ENCODE measurements at regions not wholly inside any gene's neighbourhood (a gene's known extent, or its start where the extent isn't known, plus 50 kb on each side); places are given as distances from the start of the nearest gene placed in this dataset.

DNA sequence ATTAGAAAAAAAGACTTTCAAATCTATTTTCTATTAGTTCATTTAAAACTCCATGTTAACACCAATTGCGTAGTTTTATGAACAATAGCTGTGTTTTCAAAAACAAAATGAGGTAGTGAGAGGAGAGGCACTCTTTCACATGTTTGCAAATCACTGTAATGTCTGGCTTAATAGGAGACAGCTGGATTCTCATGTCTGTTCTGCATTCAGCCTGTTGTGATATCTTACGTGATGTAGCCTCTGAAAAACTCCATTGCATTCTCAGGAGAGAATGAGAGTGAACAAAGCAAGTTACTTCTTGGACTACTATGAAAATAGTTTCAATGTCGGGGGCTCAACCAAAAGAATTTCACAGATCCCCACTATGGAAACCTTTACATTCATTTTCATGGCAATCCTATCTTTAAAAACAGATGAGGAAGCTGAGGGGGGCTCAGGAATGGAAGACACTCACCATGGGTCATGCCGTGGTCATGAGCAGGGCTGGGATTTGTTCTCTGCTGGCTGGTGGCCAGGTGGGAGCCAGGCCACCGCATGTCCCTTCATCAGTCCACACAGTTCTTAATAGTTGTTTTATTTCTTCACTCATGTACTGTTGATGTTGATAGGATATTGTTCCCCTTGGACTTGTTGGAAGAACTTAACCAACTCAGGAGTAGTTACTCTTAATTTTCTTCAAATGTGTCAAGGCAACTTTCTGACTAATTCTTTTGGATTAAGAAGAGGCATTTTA is 346.2 kb upstream of the FAR2 start:
- no peak overlapping the region for H3K27ac Mint-ChIP-seq (ENCODE audit: unreplicated experiment)
- H3K4me3 Mint-ChIP-seq (ENCODE audit: unreplicated experiment), result no peak overlapping the region
- TF ChIP-seq, protein P1, sequence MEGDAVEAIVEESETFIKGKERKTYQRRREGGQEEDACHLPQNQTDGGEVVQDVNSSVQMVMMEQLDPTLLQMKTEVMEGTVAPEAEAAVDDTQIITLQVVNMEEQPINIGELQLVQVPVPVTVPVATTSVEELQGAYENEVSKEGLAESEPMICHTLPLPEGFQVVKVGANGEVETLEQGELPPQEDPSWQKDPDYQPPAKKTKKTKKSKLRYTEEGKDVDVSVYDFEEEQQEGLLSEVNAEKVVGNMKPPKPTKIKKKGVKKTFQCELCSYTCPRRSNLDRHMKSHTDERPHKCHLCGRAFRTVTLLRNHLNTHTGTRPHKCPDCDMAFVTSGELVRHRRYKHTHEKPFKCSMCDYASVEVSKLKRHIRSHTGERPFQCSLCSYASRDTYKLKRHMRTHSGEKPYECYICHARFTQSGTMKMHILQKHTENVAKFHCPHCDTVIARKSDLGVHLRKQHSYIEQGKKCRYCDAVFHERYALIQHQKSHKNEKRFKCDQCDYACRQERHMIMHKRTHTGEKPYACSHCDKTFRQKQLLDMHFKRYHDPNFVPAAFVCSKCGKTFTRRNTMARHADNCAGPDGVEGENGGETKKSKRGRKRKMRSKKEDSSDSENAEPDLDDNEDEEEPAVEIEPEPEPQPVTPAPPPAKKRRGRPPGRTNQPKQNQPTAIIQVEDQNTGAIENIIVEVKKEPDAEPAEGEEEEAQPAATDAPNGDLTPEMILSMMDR (IDR thresholded peaks at IDR 0.05; ENCODE audit: partially characterized antibody, unreplicated experiment), result no peak
- no peak for DNase-seq
- H3K36me3 Mint-ChIP-seq (ENCODE audit: unreplicated experiment), result no peaks in the 10 kb centered on the region
- no peaks in the 10 kb centered on the region for H3K27me3 Mint-ChIP-seq (ENCODE audit: unreplicated experiment)
- H3K4me1 Mint-ChIP-seq (ENCODE audit: low read depth, unreplicated experiment), result peaks cover 2% of the 10 kb centered on the region
- no peaks in the 10 kb centered on the region for H3K9me3 Mint-ChIP-seq (ENCODE audit: unreplicated experiment)

DNA sequence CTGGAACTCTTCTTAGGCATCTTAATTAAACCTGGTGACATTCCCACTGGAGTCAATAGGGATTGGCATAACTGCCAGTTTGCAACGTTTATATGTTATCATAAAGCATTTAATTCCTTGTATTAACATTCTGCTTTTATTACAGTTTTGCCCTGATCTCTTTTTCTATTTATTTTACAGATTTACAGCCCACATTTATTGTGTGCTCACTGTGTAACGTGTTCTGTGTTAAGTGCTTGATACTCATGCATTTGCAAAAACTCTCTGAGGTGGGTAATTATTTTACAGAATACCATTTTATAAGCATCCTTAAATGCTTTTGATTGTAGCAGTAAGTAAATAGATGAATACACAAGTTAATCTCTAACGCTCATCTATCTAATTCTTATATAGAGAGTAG is 341.5 kb upstream of the FAR2 start:
- H3K27ac Mint-ChIP-seq (ENCODE audit: unreplicated experiment), result no peak overlapping the region
- H3K4me3 Mint-ChIP-seq (ENCODE audit: unreplicated experiment), result no peak overlapping the region
- H3K27me3 Mint-ChIP-seq (ENCODE audit: unreplicated experiment), result no peaks in the 10 kb centered on the region
- peaks cover 12% of the 10 kb centered on the region for H3K36me3 Mint-ChIP-seq (ENCODE audit: unreplicated experiment)
- peaks cover 2% of the 10 kb centered on the region for H3K9me3 Mint-ChIP-seq (ENCODE audit: unreplicated experiment)
- peaks cover 2% of the 10 kb centered on the region for H3K4me1 Mint-ChIP-seq (ENCODE audit: low read depth, unreplicated experiment)
- no peak for DNase-seq
- TF ChIP-seq, protein P1 (IDR thresholded peaks at IDR 0.05; ENCODE audit: partially characterized antibody, unreplicated experiment), result no peak

DNA sequence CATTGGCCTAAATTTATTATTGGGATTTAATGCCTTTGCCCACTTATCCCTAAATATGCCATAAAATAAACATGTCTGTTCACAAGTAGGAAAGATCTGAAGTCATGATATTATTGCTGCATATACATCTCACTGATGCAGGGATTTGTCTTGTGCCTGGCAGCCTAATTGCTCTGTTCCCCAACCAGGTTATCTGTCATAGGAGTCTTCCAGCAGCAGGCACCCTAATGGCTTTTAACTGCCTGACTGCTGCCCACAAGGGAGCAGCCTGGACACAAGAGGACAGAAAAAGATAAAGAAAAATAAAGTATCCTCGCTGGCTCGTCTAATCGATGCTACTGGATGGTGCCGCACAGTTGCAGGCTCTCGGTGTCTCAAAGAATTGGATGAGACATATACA is 337.6 kb upstream of the FAR2 start:
- no peak for DNase-seq
- TF ChIP-seq, protein P1 (IDR thresholded peaks at IDR 0.05; ENCODE audit: partially characterized antibody, unreplicated experiment), result no peak
- Mint-ChIP-seq H3K9me3 (ENCODE audit: unreplicated experiment) (peaks cover 3% of the 10 kb centered on the region), H3K4me3 (ENCODE audit: unreplicated experiment) (no peak overlapping the region), H3K36me3 (ENCODE audit: unreplicated experiment) (peaks cover 12% of the 10 kb centered on the region), H3K27ac (ENCODE audit: unreplicated experiment) (no peak overlapping the region), H3K4me1 (ENCODE audit: low read depth, unreplicated experiment) (peaks cover 2% of the 10 kb centered on the region), H3K27me3 (ENCODE audit: unreplicated experiment) (no peaks in the 10 kb centered on the region)

DNA sequence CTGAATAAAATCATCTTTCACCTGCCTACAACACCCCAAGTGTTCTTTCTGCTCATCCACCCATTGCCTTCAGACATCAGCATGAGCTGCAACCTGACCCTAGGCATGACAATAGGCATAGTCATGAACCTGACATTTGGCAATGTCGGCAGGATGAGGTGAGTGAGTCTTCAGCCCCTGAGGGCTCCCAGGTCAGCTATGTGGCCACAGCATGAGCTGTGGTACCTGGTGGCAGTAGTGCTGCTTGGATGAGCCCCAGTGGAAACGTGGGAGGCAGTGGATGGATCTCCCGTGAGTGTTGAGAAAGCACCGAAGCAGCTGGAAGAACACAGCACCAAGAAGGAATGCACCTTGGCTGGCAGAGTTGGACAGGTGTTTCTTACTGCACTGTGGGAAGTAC is 334.8 kb upstream of the FAR2 start:
- no peak for DNase-seq
- no peaks in the 10 kb centered on the region for H3K4me1 Mint-ChIP-seq (ENCODE audit: low read depth, unreplicated experiment)
- no peak overlapping the region for H3K4me3 Mint-ChIP-seq (ENCODE audit: unreplicated experiment)
- H3K9me3 Mint-ChIP-seq (ENCODE audit: unreplicated experiment), result peaks cover 3% of the 10 kb centered on the region
- no peaks in the 10 kb centered on the region for H3K27me3 Mint-ChIP-seq (ENCODE audit: unreplicated experiment)
- TF ChIP-seq, protein P1 (IDR thresholded peaks at IDR 0.05; ENCODE audit: partially characterized antibody, unreplicated experiment), result no peak
- peaks cover 5% of the 10 kb centered on the region for H3K36me3 Mint-ChIP-seq (ENCODE audit: unreplicated experiment)
- no peak overlapping the region for H3K27ac Mint-ChIP-seq (ENCODE audit: unreplicated experiment)

DNA sequence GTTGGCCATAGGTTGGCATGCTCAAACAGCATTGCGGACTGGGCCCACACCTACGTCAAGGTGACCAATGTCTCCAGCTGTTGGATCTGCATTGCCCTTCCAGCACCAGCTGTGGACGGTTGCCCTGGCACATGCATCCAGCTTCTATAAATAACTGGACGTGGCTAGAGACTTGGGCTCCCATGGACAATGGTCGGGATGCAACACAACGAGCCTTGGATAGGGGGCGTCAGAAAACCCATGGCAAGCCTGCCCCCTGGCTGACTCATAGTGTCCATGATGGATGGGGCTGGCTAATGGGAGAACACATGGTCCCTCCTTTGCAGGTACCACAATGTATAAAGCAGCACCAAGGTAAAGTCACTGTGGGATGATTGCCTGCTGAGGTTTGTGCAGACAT is 331.6 kb upstream of the FAR2 start:
- DNase-seq, result no peak
- TF ChIP-seq, protein P1 (IDR thresholded peaks at IDR 0.05; ENCODE audit: partially characterized antibody, unreplicated experiment), result no peak
- H3K9me3 Mint-ChIP-seq (ENCODE audit: unreplicated experiment), result peaks cover 1% of the 10 kb centered on the region
- no peak overlapping the region for H3K27ac Mint-ChIP-seq (ENCODE audit: unreplicated experiment)
- H3K27me3 Mint-ChIP-seq (ENCODE audit: unreplicated experiment), result no peaks in the 10 kb centered on the region
- H3K36me3 Mint-ChIP-seq (ENCODE audit: unreplicated experiment), result no peaks in the 10 kb centered on the region
- no peak overlapping the region for H3K4me3 Mint-ChIP-seq (ENCODE audit: unreplicated experiment)
- H3K4me1 Mint-ChIP-seq (ENCODE audit: low read depth, unreplicated experiment), result no peaks in the 10 kb centered on the region

Data from glutamatergic neuron (in vitro differentiated cells).